Glomerular endothelial cell (primary cell): ENCODE measurements at regions not wholly inside any gene's neighbourhood (a gene's known extent, or its start where the extent isn't known, plus 50 kb on each side); places are given as distances from the start of the nearest gene placed in this dataset.
"Not testable (repeated sequence)": the region's sequence is repeated elsewhere in the genome, so short reads cannot be mapped to it uniquely, and the experiment has no call there.

Experiments used
- DNase-seq: peaks from one replicate; pipeline ENCODE4 v3.0.0-alpha.2; 2011; ENCODE audit warnings: low read depth, low spot score; ENCODE audit errors: extremely low read depth

GRCh38 chr2:77831898-77832297 lies 309.7 kb upstream of the LRRTM4 start:
- DNase-seq: no peak

- DNase-seq: no peak
Observed at GRCh38 chr2:77834360-77835002, 312.3 kb upstream of the LRRTM4 start.

- DNase-seq: no peak
Observed at GRCh38 chr2:77838441-77838840, 316.3 kb upstream of the LRRTM4 start.

- no peak for DNase-seq
Observed at GRCh38 chr2:77839102-77839501, 316.9 kb upstream of the LRRTM4 start.

GRCh38 chr2:77862120-77862519 lies 339.9 kb upstream of the LRRTM4 start:
- DNase-seq: no peak

- no peak for DNase-seq
Observed at GRCh38 chr2:77864426-77864825, 342.2 kb upstream of the LRRTM4 start.

- DNase-seq: no peak
Observed at GRCh38 chr2:77866661-77867060, 344.5 kb upstream of the LRRTM4 start.

GRCh38 chr2:77867146-77867545 lies 345.0 kb upstream of the LRRTM4 start:
- no peak for DNase-seq

GRCh38 chr2:77873506-77873905 lies 351.3 kb upstream of the LRRTM4 start:
- DNase-seq: no peak

GRCh38 chr2:77900211-77900610 lies 378.0 kb upstream of the LRRTM4 start:
- DNase-seq: not testable (repeated sequence)

GRCh38 chr2:77910136-77910535 lies 388.0 kb upstream of the LRRTM4 start:
- no peak for DNase-seq

GRCh38 chr2:77920838-77921366 lies 398.7 kb upstream of the LRRTM4 start:
- no peak for DNase-seq

- no peak for DNase-seq
Observed at GRCh38 chr2:77922567-77922966, 400.4 kb upstream of the LRRTM4 start.

GRCh38 chr2:77937366-77937765 lies 415.2 kb upstream of the LRRTM4 start:
- no peak for DNase-seq

GRCh38 chr2:77938462-77938861 lies 416.3 kb upstream of the LRRTM4 start:
- no peak for DNase-seq

GRCh38 chr2:77939370-77939769 lies 417.2 kb upstream of the LRRTM4 start:
- no peak for DNase-seq

- DNase-seq: no peak
Observed at GRCh38 chr2:77939801-77940200, 417.6 kb upstream of the LRRTM4 start.

GRCh38 chr2:77954931-77955330 lies 432.8 kb upstream of the LRRTM4 start:
- no peak for DNase-seq

GRCh38 chr2:77962943-77963342 lies 440.8 kb upstream of the LRRTM4 start:
- DNase-seq: no peak

GRCh38 chr2:77977471-77978063 lies 455.4 kb upstream of the LRRTM4 start:
- DNase-seq: no peak

GRCh38 chr2:77995161-77995560 lies 473.0 kb upstream of the LRRTM4 start:
- no peak for DNase-seq

- DNase-seq: no peak
Observed at GRCh38 chr2:77999376-77999775, 477.2 kb upstream of the LRRTM4 start.

- no peak for DNase-seq
Observed at GRCh38 chr2:78009289-78009688, 487.1 kb upstream of the LRRTM4 start.
